ENCODE measurements at regions not wholly inside any gene's neighbourhood (a gene's known extent, or its start where the extent isn't known, plus 50 kb on each side); places are given as distances from the start of the nearest gene placed in this dataset.

DNA sequence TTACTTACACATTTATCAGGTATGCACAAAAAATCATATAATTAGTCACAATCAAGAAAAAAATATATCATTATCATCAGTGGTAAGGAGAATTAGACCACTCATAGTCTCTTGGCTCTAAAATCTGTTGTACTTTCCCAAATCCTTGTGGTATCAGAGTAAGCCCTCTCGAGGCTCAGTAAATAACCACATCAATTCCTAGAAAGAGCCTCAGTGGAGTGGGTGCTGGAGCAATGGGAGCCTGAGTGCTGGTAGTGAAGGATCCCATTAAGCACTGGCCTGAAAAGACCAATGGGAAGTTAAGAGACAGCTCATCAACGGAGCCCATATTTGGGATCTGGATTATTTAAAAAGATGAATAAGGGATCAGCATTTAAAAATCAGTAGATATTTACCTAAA lies 130.3 kb upstream of the EFNA5 start:
- TF ChIP-seq ZC3H10 (CRISPR knock-in tag; IDR thresholded peaks at IDR 0.05) = no peak
- no peak for TF ChIP-seq TCF4 (CRISPR knock-in tag; IDR thresholded peaks at IDR 0.05; ENCODE audit: borderline replicate concordance)
- no peak for TF ChIP-seq ZNF70 (CRISPR knock-in tag; IDR thresholded peaks at IDR 0.05)
- no peak for TF ChIP-seq TSHZ2 (CRISPR knock-in tag; IDR thresholded peaks at IDR 0.05)
